DND-41 (cell line): ENCODE measurements at regions not wholly inside any gene's neighbourhood (a gene's known extent, or its start where the extent isn't known, plus 50 kb on each side); places are given as distances from the start of the nearest gene placed in this dataset.
A peak's percentile ranks its signal among the peaks of the same experiment; 100 is the strongest.

Source experiments
- ATAC-seq: fragments of 200-7000 bp; cut with Tn5 transposase; 3 replicates; pipeline ENCODE4 v1.9.1; 2021; ENCODE audit warnings: low read depth; ENCODE audit not compliant: insufficient read depth
- DNase-seq: peaks from one replicate; pipeline ENCODE4 v3.0.0-alpha.2; 2020
- H2AFZ ChIP-seq: 2 replicates; pipeline ENCODE4 v1.6.0; 2012; ENCODE audit warnings: low read depth, low read length
- H3K27ac ChIP-seq: 2 replicates; pipeline ENCODE4 v1.5.1; 2012; ENCODE audit warnings: low read length, inconsistent platforms
- H3K27me3 ChIP-seq: fragments of 200-600 bp; sonication (generic); 2 replicates; pipeline ENCODE4 v1.6.0; 2012; ENCODE audit warnings: low read length, mild to moderate bottlenecking, inconsistent platforms; ENCODE audit not compliant: insufficient read depth, poor library complexity
- H3K36me3 ChIP-seq: 2 replicates; pipeline ENCODE4 v1.5.1; 2012; ENCODE audit warnings: low read length, inconsistent platforms; ENCODE audit not compliant: insufficient read depth
- H3K4me1 ChIP-seq: 2 replicates; pipeline ENCODE4 v1.5.1; 2012; ENCODE audit warnings: mild to moderate bottlenecking, low read length; ENCODE audit not compliant: insufficient read depth
- H3K4me2 ChIP-seq: 2 replicates; pipeline ENCODE4 v1.6.0; 2012; ENCODE audit warnings: mild to moderate bottlenecking, moderate library complexity, low read length, inconsistent platforms; ENCODE audit not compliant: insufficient read depth
- H3K4me3 ChIP-seq, 2 experiments: fragments of 200-600 bp in 1 of 2; shearing (Covaris generic) in 1 of 2; 2 replicates each; pipeline ENCODE4 v1.5.1; 2012 to 2016; ENCODE audit warnings: inconsistent platforms in 2 of 2, low read length in 2 of 2, mild to moderate bottlenecking in 2 of 2, low read depth in 1 of 2, moderate library complexity in 1 of 2
- H3K79me2 ChIP-seq: 2 replicates; pipeline ENCODE4 v1.6.0; 2012; ENCODE audit warnings: low read length, inconsistent platforms; ENCODE audit not compliant: insufficient read depth
- H3K9ac ChIP-seq: 2 replicates; pipeline ENCODE4 v1.6.0; 2012; ENCODE audit warnings: low read depth, mild to moderate bottlenecking, inconsistent platforms, low read length, moderate library complexity
- H3K9me3 ChIP-seq: 2 replicates; pipeline ENCODE4 v1.5.1; 2012; ENCODE audit warnings: low read length, moderate library complexity, mild to moderate bottlenecking, inconsistent platforms; ENCODE audit not compliant: insufficient read depth, severe bottlenecking
- H4K20me1 ChIP-seq: 2 replicates; pipeline ENCODE4 v1.6.0; 2012; ENCODE audit warnings: low read length; ENCODE audit not compliant: insufficient read depth
- EZH2 ChIP-seq: IDR thresholded peaks from 3 replicates; pipeline ENCODE4 v1.6.1; 2012; ENCODE audit warnings: borderline replicate concordance, low read depth, mild to moderate bottlenecking, moderate library complexity, low read length, inconsistent platforms; ENCODE audit not compliant: severe bottlenecking
- TF ChIP-seq, protein P1 (sequence below): IDR thresholded peaks from 2 replicates; pipeline ENCODE4 v1.5.1; 2012; ENCODE audit warnings: borderline replicate concordance, low read length, moderate library complexity, mild to moderate bottlenecking; ENCODE audit not compliant: poor library complexity, severe bottlenecking; ENCODE audit errors: extremely low read depth

DNA sequence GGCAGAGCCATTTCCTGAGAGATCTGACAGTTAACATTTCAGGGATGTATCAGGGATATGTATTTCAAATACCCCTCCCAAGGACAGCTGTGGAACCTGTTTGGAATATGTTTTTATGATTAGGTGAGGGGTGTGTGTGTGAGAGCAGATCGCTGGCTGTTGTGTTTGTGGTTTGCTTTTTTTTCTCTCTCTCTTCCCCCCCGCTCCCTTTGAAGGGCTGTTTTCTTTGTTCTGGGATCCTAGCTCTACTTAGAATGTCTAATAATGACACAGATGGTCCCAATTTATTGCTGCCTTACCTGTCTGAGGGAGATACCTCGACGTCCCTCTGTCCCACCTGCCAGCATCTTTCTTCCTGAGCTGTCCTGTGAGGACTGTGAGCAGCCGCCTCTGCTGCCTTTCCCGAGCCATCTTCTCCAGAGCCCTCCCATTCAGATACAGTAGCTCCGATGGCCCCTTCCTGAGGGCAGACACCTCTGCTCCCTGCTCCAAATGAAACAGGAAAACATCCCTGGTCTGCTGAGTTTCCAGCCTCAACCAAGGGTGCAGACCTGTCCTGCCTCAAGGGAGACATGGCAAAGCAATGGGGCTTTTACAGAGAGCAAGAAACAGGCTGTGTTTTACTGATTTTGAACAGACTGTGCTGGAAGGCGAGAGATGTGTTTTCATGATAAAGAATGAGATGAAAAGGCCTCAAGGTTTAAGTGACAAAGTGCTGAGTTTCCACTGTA, 138.0 kb upstream of the TNR start:
- DNase-seq (peak; percentile 18), ATAC-seq (peak; percentile 71)
- no peaks in the 10 kb centered on the region for H4K20me1 ChIP-seq
- H3K9me3 ChIP-seq, result no peaks in the 10 kb centered on the region
- H3K4me3 ChIP-seq, result no peak overlapping the region
- H3K27me3 ChIP-seq, result no peaks in the 10 kb centered on the region
- H3K4me1 ChIP-seq, result peaks cover 12% of the 10 kb centered on the region
- no peaks in the 10 kb centered on the region for H3K79me2 ChIP-seq
- H3K27ac ChIP-seq, result no peak overlapping the region
- H3K4me2 ChIP-seq, result no peak overlapping the region
- no peak for TF ChIP-seq EZH2
- TF ChIP-seq, protein P1, sequence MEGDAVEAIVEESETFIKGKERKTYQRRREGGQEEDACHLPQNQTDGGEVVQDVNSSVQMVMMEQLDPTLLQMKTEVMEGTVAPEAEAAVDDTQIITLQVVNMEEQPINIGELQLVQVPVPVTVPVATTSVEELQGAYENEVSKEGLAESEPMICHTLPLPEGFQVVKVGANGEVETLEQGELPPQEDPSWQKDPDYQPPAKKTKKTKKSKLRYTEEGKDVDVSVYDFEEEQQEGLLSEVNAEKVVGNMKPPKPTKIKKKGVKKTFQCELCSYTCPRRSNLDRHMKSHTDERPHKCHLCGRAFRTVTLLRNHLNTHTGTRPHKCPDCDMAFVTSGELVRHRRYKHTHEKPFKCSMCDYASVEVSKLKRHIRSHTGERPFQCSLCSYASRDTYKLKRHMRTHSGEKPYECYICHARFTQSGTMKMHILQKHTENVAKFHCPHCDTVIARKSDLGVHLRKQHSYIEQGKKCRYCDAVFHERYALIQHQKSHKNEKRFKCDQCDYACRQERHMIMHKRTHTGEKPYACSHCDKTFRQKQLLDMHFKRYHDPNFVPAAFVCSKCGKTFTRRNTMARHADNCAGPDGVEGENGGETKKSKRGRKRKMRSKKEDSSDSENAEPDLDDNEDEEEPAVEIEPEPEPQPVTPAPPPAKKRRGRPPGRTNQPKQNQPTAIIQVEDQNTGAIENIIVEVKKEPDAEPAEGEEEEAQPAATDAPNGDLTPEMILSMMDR, result no peak
- no peaks in the 10 kb centered on the region for H3K36me3 ChIP-seq
- H2AFZ ChIP-seq, result no peak overlapping the region
- no peak overlapping the region for H3K9ac ChIP-seq

DNA sequence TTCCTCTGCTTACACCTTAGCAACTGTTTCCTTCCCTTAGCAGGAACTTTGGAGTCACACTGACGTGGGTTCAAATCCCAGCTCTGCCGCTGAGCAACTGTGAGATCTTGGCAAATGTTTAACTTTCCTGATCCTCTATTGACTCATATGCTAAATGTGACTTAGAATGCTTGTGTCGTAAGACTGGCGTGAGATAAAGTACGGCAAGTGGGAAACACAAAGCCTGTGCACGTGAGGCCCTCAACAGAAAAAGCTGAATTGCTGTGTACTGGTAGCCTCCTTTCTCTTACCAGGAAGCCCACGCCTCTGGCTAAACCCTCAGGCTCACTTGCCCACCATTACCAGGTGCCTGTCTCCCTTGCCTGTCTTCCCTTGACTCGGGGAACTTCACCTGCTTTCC, 135.4 kb upstream of the TNR start:
- no peak overlapping the region for H3K9ac ChIP-seq
- H3K4me1 ChIP-seq, result peaks cover 12% of the 10 kb centered on the region
- no peaks in the 10 kb centered on the region for H3K27me3 ChIP-seq
- DNase-seq (no peak), ATAC-seq (no peak)
- no peak overlapping the region for H3K4me3 ChIP-seq
- no peaks in the 10 kb centered on the region for H3K9me3 ChIP-seq
- H2AFZ ChIP-seq, result no peak overlapping the region
- H3K36me3 ChIP-seq, result no peaks in the 10 kb centered on the region
- TF ChIP-seq, protein P1, result no peak
- TF ChIP-seq EZH2, result no peak
- no peak overlapping the region for H3K27ac ChIP-seq
- no peak overlapping the region for H3K4me2 ChIP-seq
- H4K20me1 ChIP-seq, result no peaks in the 10 kb centered on the region
- no peaks in the 10 kb centered on the region for H3K79me2 ChIP-seq

DNA sequence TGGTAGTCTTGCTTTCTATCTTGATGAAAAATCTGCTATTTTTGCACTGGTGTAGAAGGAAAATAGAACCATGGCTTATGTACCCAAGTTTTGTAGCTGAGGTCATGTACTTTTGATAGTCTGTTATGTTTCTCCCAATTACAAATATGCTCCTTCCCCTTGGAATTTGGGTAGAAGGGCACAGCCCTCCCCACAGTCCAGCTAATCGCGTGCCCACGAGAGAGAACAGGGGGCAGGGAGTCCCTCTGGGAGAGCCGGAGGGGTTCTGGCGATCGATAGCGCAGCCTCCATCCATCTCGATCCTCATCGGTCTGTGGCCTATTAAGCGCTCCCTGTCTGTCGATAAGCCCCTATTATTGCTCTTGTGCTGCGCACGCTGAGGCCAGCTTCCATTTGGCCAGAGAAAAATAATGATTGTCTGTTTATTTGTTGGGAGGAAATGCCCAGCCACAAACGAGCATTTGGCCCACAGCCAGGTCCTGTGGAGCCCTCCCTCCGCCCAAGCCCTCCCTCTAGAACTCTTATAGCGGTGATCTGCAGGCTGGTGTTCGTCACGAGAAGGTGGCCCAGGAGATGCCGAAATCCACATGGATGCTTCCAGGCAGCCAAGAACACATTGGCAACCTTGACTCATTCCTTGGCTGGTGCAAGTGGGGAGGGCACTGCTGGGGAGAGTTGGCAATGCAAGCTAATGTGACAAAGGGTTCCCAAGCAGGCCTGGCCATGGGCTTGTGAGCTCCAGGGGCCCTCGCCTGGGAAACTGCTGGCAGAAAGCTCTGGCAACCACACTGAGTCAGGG, 134.7 kb upstream of the TNR start:
- Histone ChIP-seq H3K9me3 (no peaks in the 10 kb centered on the region), H4K20me1 (no peaks in the 10 kb centered on the region), H3K9ac (no peak overlapping the region), H2AFZ (no peak overlapping the region), H3K27ac (no peak overlapping the region), H3K79me2 (no peaks in the 10 kb centered on the region), H3K4me2 (no peak overlapping the region), H3K27me3 (no peaks in the 10 kb centered on the region), H3K36me3 (no peaks in the 10 kb centered on the region), H3K4me1 (peaks cover 12% of the 10 kb centered on the region), H3K4me3 (no peak overlapping the region)
- no peak for TF ChIP-seq EZH2
- TF ChIP-seq, protein P1, result no peak
- DNase-seq (no peak), ATAC-seq (no peak)
